Adrenal gland (tissue), 5 donors: ENCODE measurements at regions not wholly inside any gene's neighbourhood (a gene's known extent, or its start where the extent isn't known, plus 50 kb on each side); places are given as distances from the start of the nearest gene placed in this dataset.

Source experiments
- CTCF ChIP-seq, 6 experiments: fragments of 450-650 bp in 4 of 6; fragments of 200-600 bp in 2 of 6; sonication (generic) in 1 of 6; IDR thresholded peaks; 1 replicate in 5 of 6; 2 replicates in 1 of 6; pipeline versions ENCODE4 v1.5.1 to v1.8.0; 2016 to 2021; ENCODE audit warnings: antibody characterized with exemption in 6 of 6, mild to moderate bottlenecking in 2 of 6, moderate library complexity in 1 of 6
- POLR2A ChIP-seq, 2 donors: fragments of 450-650 bp; IDR thresholded peaks; one replicate each; pipeline ENCODE4 v1.6.1; 2017; ENCODE audit warnings: antibody characterized with exemption in 2 of 2, mild to moderate bottlenecking in 2 of 2, moderate library complexity in 1 of 2
- donor health status: DM: no; HTN: no; CAD: no.

- no peak for TF ChIP-seq CTCF (IDR thresholded peaks at IDR 0.05)
- no peak for TF ChIP-seq POLR2A (IDR thresholded peaks at IDR 0.05)
Observed at GRCh38 chr5:112533362-112533761, 114.3 kb upstream of the EPB41L4A start.
